H9 (cell line): ENCODE measurements at regions not wholly inside any gene's neighbourhood (a gene's known extent, or its start where the extent isn't known, plus 50 kb on each side); places are given as distances from the start of the nearest gene placed in this dataset.

ENCODE experiments used
- DNase-seq: peaks from one replicate; pipeline ENCODE4 v3.0.0-alpha.2; 2017
- H2AFZ ChIP-seq: one replicate; pipeline ENCODE4 v1.6.1; 2013; ENCODE audit warnings: mild to moderate bottlenecking, low read length, control low read depth, moderate library complexity
- H2AK5ac ChIP-seq: 2 replicates; pipeline ENCODE4 v1.6.1; 2013; ENCODE audit warnings: low read length, control low read depth, mixed read lengths; ENCODE audit not compliant: insufficient read length
- H2BK120ac ChIP-seq: one replicate; pipeline ENCODE4 v1.6.1; 2013; ENCODE audit warnings: low read depth, mild to moderate bottlenecking, low read length, control low read depth, inconsistent platforms; ENCODE audit not compliant: poor library complexity, severe bottlenecking
- H2BK12ac ChIP-seq: 2 replicates; pipeline ENCODE4 v1.6.1; 2013; ENCODE audit warnings: low read length, control low read depth, mixed read lengths, low read depth; ENCODE audit not compliant: insufficient read length
- H2BK15ac ChIP-seq: 2 replicates; pipeline ENCODE4 v1.6.1; 2013; ENCODE audit warnings: low read depth, low read length, control low read depth
- H2BK20ac ChIP-seq: one replicate; pipeline ENCODE4 v1.6.1; 2013; ENCODE audit warnings: low read depth, mild to moderate bottlenecking, low read length, control low read depth, inconsistent platforms; ENCODE audit not compliant: poor library complexity, severe bottlenecking
- H2BK5ac ChIP-seq: 2 replicates; pipeline ENCODE4 v1.6.1; 2013; ENCODE audit warnings: low read length, control low read depth, mixed read lengths; ENCODE audit not compliant: insufficient read length
- H3K14ac ChIP-seq: 2 replicates; pipeline ENCODE4 v1.6.1; 2013; ENCODE audit warnings: low read length, control low read depth; ENCODE audit not compliant: insufficient read depth
- H3K18ac ChIP-seq: 2 replicates; pipeline ENCODE4 v1.6.1; 2013; ENCODE audit warnings: low read depth, mild to moderate bottlenecking, mixed read lengths, low read length, control low read depth; ENCODE audit not compliant: insufficient read length
- H3K23ac ChIP-seq: 2 replicates; pipeline ENCODE4 v1.6.1; 2013; ENCODE audit warnings: low read length, control low read depth, mixed read lengths, low read depth; ENCODE audit not compliant: insufficient read length
- H3K23me2 ChIP-seq: 2 replicates; pipeline ENCODE4 v1.6.1; 2013; ENCODE audit warnings: low read depth, mild to moderate bottlenecking, mixed read lengths, low read length, control low read depth; ENCODE audit not compliant: insufficient read length, poor library complexity, severe bottlenecking
- H3K27ac ChIP-seq: 2 replicates; pipeline ENCODE4 v1.5.1; 2013; ENCODE audit warnings: low read length, control low read depth, mixed read lengths, low read depth; ENCODE audit not compliant: insufficient read length
- H3K27me3 ChIP-seq: 2 replicates; pipeline ENCODE4 v1.6.1; 2013; ENCODE audit warnings: low read length, control low read depth, inconsistent platforms; ENCODE audit not compliant: insufficient read depth
- H3K4ac ChIP-seq: 2 replicates; pipeline ENCODE4 v1.6.1; 2013; ENCODE audit warnings: low read depth, mild to moderate bottlenecking, control low read depth, inconsistent platforms, low read length, moderate library complexity
- H3K4me1 ChIP-seq: 2 replicates; pipeline ENCODE4 v1.6.1; 2013; ENCODE audit warnings: low read length, control low read depth, inconsistent platforms; ENCODE audit not compliant: insufficient read depth
- H3K4me2 ChIP-seq: 2 replicates; pipeline ENCODE4 v1.6.1; 2013; ENCODE audit warnings: low read length, control low read depth, mixed read lengths; ENCODE audit not compliant: insufficient read length, insufficient read depth
- H3K56ac ChIP-seq: 2 replicates; pipeline ENCODE4 v1.6.1; 2013; ENCODE audit warnings: low read depth, mild to moderate bottlenecking, mixed read lengths, low read length, control low read depth; ENCODE audit not compliant: insufficient read length
- H3K79me1 ChIP-seq: 2 replicates; pipeline ENCODE4 v1.6.1; 2013; ENCODE audit warnings: low read depth, mild to moderate bottlenecking, moderate library complexity, low read length, control low read depth, inconsistent platforms; ENCODE audit not compliant: insufficient read depth, poor library complexity, severe bottlenecking
- H3K79me2 ChIP-seq: 2 replicates; pipeline ENCODE4 v1.6.1; 2013; ENCODE audit warnings: low read length, control low read depth, inconsistent platforms; ENCODE audit not compliant: insufficient read depth
- H3K9ac ChIP-seq: 2 replicates; pipeline ENCODE4 v1.6.1; 2013; ENCODE audit warnings: low read length, control low read depth, mixed read lengths; ENCODE audit not compliant: insufficient read length; ENCODE audit errors: extremely low read depth
- H3K9me3 ChIP-seq: one replicate; pipeline ENCODE4 v1.6.1; 2013; ENCODE audit warnings: low read depth, low read length, inconsistent platforms; ENCODE audit not compliant: control insufficient read depth
- H3T11ph ChIP-seq: one replicate; pipeline ENCODE4 v1.6.1; 2013; ENCODE audit warnings: mild to moderate bottlenecking, low read length, control low read depth, inconsistent platforms
- H4K20me1 ChIP-seq: one replicate; pipeline ENCODE4 v1.6.1; 2013; ENCODE audit not compliant: control insufficient read depth, insufficient read length, insufficient read depth
- H4K5ac ChIP-seq: 2 replicates; pipeline ENCODE4 v1.6.1; 2013; ENCODE audit warnings: low read depth, mild to moderate bottlenecking, mixed read lengths, low read length, control low read depth; ENCODE audit not compliant: insufficient read length
- H4K8ac ChIP-seq: replicated peaks from 2 replicates; pipeline ENCODE4 v1.6.1; 2013; ENCODE audit warnings: low read length, control low read depth, mixed read lengths, low read depth; ENCODE audit not compliant: insufficient read length
- H4K91ac ChIP-seq: 2 replicates; pipeline ENCODE4 v1.6.1; 2013; ENCODE audit warnings: low read depth, mild to moderate bottlenecking, moderate library complexity, mixed read lengths, low read length, control low read depth; ENCODE audit not compliant: insufficient read length
- H3K27ac Mint-ChIP-seq, 3 experiments: 2 replicates in 2 of 3; 3 replicates in 1 of 3; pipeline ENCODE4 v1.8.0; 2020 to 2021; ENCODE audit warnings: mixed read lengths in 3 of 3, mild to moderate bottlenecking in 1 of 3, moderate library complexity in 1 of 3
- H3K27me3 Mint-ChIP-seq: 2 replicates; pipeline ENCODE4 v1.8.0; 2021; ENCODE audit warnings: low read depth, mild to moderate bottlenecking, moderate library complexity, mixed read lengths
- H3K36me3 Mint-ChIP-seq, 3 experiments: 2 replicates in 2 of 3; 3 replicates in 1 of 3; pipeline ENCODE4 v1.8.0; 2020 to 2021; ENCODE audit warnings: low read depth in 3 of 3, mixed read lengths in 3 of 3; ENCODE audit not compliant: insufficient read depth in 1 of 3
- H3K4me1 Mint-ChIP-seq, 2 experiments: 2 replicates each; pipeline ENCODE4 v1.8.0; 2020; ENCODE audit warnings: mixed read lengths in 2 of 2
- H3K4me3 Mint-ChIP-seq, 2 experiments: 2 replicates in 1 of 2; 3 replicates in 1 of 2; pipeline ENCODE4 v1.8.0; 2020 to 2021; ENCODE audit warnings: mild to moderate bottlenecking in 2 of 2, mixed read lengths in 2 of 2, moderate library complexity in 1 of 2
- H3K9me3 Mint-ChIP-seq, 2 experiments: 2 replicates in 1 of 2; 3 replicates in 1 of 2; pipeline ENCODE4 v1.8.0; 2020; ENCODE audit warnings: mild to moderate bottlenecking in 2 of 2, mixed read lengths in 2 of 2, moderate library complexity in 1 of 2
- CTCF ChIP-seq: fragments of 200-600 bp; sonication (generic); conservative IDR thresholded peaks from 3 replicates; pipeline ENCODE4 v1.8.0; 2021; ENCODE audit warnings: antibody characterized with exemption, mild to moderate bottlenecking
- WGBS: extraction: QIAGEN DNeasy Blood & Tissue Kit; methylation state at CpG from one replicate; pipeline ENCODE4 v1.1.7; 2013; ENCODE audit warnings: missing lambda C conversion rate, low lambda C conversion rate, mixed read lengths; ENCODE audit not compliant: insufficient read length; ENCODE audit errors: extremely low coverage; 5-methylcytosine and 5-hydroxymethylcytosine counted together

- H3K27me3 Mint-ChIP-seq: no peaks in the 10 kb centered on the region
- Histone ChIP-seq H4K8ac (no peak overlapping the region), H2BK20ac (no peak overlapping the region)
These were observed 415.0 kb downstream of the FOXO1 start for GRCh38 chr13:40251343-40252032.

More at GRCh38 chr13:40251343-40252032, 415.0 kb downstream of the FOXO1 start:
- Histone ChIP-seq H3K4ac (no peak overlapping the region), H2BK5ac (no peak overlapping the region), H4K91ac (no peak overlapping the region), H3K23ac (no peak overlapping the region), H2BK12ac (no peak overlapping the region), H3K9ac (no peak overlapping the region), H3K9me3 (no peaks in the 10 kb centered on the region), H3K79me2 (no peaks in the 10 kb centered on the region), H3K4me2 (no peak overlapping the region), H3K27ac (no peak overlapping the region), H4K5ac (no peak overlapping the region), H3K18ac (no peak overlapping the region), H3T11ph (no peak overlapping the region), H3K27me3 (no peaks in the 10 kb centered on the region), H4K20me1 (no peaks in the 10 kb centered on the region), H2AK5ac (no peak overlapping the region), H2BK120ac (no peak overlapping the region), H2AFZ (no peak overlapping the region), H2BK15ac (no peak overlapping the region), H3K79me1 (no peaks in the 10 kb centered on the region), H3K23me2 (no peaks in the 10 kb centered on the region), H3K56ac (no peak overlapping the region), H3K14ac (no peak overlapping the region), H3K4me1 (no peaks in the 10 kb centered on the region)
- no peaks in the 10 kb centered on the region for H3K36me3 Mint-ChIP-seq
- H3K4me3 Mint-ChIP-seq: no peak overlapping the region
- no peak overlapping the region; a peak in 1 of 7 replicates for H3K27ac Mint-ChIP-seq
- H3K4me1 Mint-ChIP-seq: peaks cover 6 to 7% of the 10 kb centered on the region in 2 experiments; a peak in 1 of 4 replicates
- TF ChIP-seq CTCF: no peak
- WGBS: no CpG with 5 or more reads among the region's 1 CpG
- no peaks in the 10 kb centered on the region; a peak in 1 of 5 replicates for H3K9me3 Mint-ChIP-seq
- DNase-seq: no peak
